ENCODE measurements at regions not wholly inside any gene's neighbourhood (a gene's known extent, or its start where the extent isn't known, plus 50 kb on each side); places are given as distances from the start of the nearest gene placed in this dataset.

- TF ChIP-seq POLR2A (IDR thresholded peaks at IDR 0.05; ENCODE audit: low read length) (no peak), GATA1 (IDR thresholded peaks at IDR 0.05; ENCODE audit: low read depth, low read length) (no peak)
Observed at GRCh38 chr4:138400066-138400465, 157.9 kb upstream of the SLC7A11 start.
